ENCODE measurements at regions not wholly inside any gene's neighbourhood (a gene's known extent, or its start where the extent isn't known, plus 50 kb on each side); places are given as distances from the start of the nearest gene placed in this dataset.

GRCh38 chr2:3962719-3963118, 259.3 kb downstream of the DCDC2C start:
- ATAC-seq = no peak

- ATAC-seq = no peak
Observed at GRCh38 chr2:3965211-3965610, 261.8 kb downstream of the DCDC2C start.

GRCh38 chr2:3965953-3966352, 262.6 kb downstream of the DCDC2C start:
- no peak for ATAC-seq

GRCh38 chr2:3966470-3966869, 263.1 kb downstream of the DCDC2C start:
- no peak for ATAC-seq

GRCh38 chr2:3968736-3969135, 265.4 kb downstream of the DCDC2C start:
- ATAC-seq = no peak

- ATAC-seq = no peak
Observed at GRCh38 chr2:3970791-3971651, 267.6 kb downstream of the DCDC2C start.

GRCh38 chr2:3971652-3972192, 268.3 kb downstream of the DCDC2C start:
- ATAC-seq = no peak

GRCh38 chr2:3972377-3972776, 269.0 kb downstream of the DCDC2C start:
- ATAC-seq = no peak

- ATAC-seq = no peak
Observed at GRCh38 chr2:3974765-3975164, 271.4 kb downstream of the DCDC2C start.

- ATAC-seq = no peak
Observed at GRCh38 chr2:3981446-3981987, 278.1 kb downstream of the DCDC2C start.

- ATAC-seq = no peak
Observed at GRCh38 chr2:3982160-3982559, 278.8 kb downstream of the DCDC2C start.

- no peak for ATAC-seq
Observed at GRCh38 chr2:3986063-3986462, 282.7 kb downstream of the DCDC2C start.

- no peak for ATAC-seq
Observed at GRCh38 chr2:3986530-3987258, 283.3 kb downstream of the DCDC2C start.

- ATAC-seq = no peak
Observed at GRCh38 chr2:4002841-4003403, 299.5 kb downstream of the DCDC2C start.

- ATAC-seq = no peak
Observed at GRCh38 chr2:4012197-4012596, 308.8 kb downstream of the DCDC2C start.

GRCh38 chr2:4018535-4018934, 315.2 kb downstream of the DCDC2C start:
- no peak for ATAC-seq

- no peak for ATAC-seq
Observed at GRCh38 chr2:4020153-4020552, 316.8 kb downstream of the DCDC2C start.

GRCh38 chr2:4020649-4021048, 317.3 kb downstream of the DCDC2C start:
- no peak for ATAC-seq

GRCh38 chr2:4024605-4025004, 321.2 kb downstream of the DCDC2C start:
- no peak for ATAC-seq

- no peak for ATAC-seq
Observed at GRCh38 chr2:4029081-4029480, 325.7 kb downstream of the DCDC2C start.

GRCh38 chr2:4039896-4040295, 336.5 kb downstream of the DCDC2C start:
- no peak for ATAC-seq

- ATAC-seq = no peak
Observed at GRCh38 chr2:4047961-4048891, 344.9 kb downstream of the DCDC2C start.

Measured in activated CD4-positive, CD25-positive, alpha-beta regulatory T cell treated with anti-CD3 and anti-CD28 coated beads, Interleukin-2, amount 50 U/mL, for 24 hours (primary cell).